SK-N-SH treated with all-trans-retinoic acid at 6 μM for 48 hours (cell line): ENCODE measurements at regions not wholly inside any gene's neighbourhood (a gene's known extent, or its start where the extent isn't known, plus 50 kb on each side); places are given as distances from the start of the nearest gene placed in this dataset.

Experiments
- ATAC-seq: fragments of 200-7000 bp; cut with Tn5 transposase; 3 replicates; pipeline ENCODE4 v1.9.1; 2020; ENCODE audit warnings: mild to moderate bottlenecking, moderate library complexity
- ARNTL ChIP-seq: fragments of 450-650 bp; formaldehyde crosslinking; IDR thresholded peaks from 2 replicates; pipeline ENCODE4 v1.5.0; 2020; ENCODE audit warnings: low read depth, mild to moderate bottlenecking, moderate library complexity, borderline replicate concordance
- BACH2 ChIP-seq: fragments of 250-450 bp; sonication (Bioruptor Pico); IDR thresholded peaks from 2 replicates; pipeline ENCODE4 v1.9.0; 2021; ENCODE audit warnings: mild to moderate bottlenecking, borderline replicate concordance
- CSDC2 ChIP-seq: fragments of 250-450 bp; sonication (Bioruptor Pico); IDR thresholded peaks from 2 replicates; pipeline ENCODE4 v1.5.0; 2020; ENCODE audit warnings: mild to moderate bottlenecking, moderate library complexity
- ESRRG ChIP-seq: fragments of 250-450 bp; sonication (Bioruptor Pico); IDR thresholded peaks from 2 replicates; pipeline ENCODE4 v1.6.1; 2021; ENCODE audit warnings: mild to moderate bottlenecking
- GLIS3 ChIP-seq: fragments of 250-450 bp; sonication (Bioruptor Pico); IDR thresholded peaks from 2 replicates; pipeline ENCODE4 v1.5.0; 2020; ENCODE audit warnings: mild to moderate bottlenecking, moderate library complexity
- OSR1 ChIP-seq: fragments of 250-450 bp; sonication (Bioruptor Pico); IDR thresholded peaks from 2 replicates; pipeline ENCODE4 v1.8.0; 2022; ENCODE audit warnings: moderate library complexity, mild to moderate bottlenecking, inconsistent platforms
- PATZ1 ChIP-seq: fragments of 250-450 bp; sonication (Bioruptor Pico); IDR thresholded peaks from 2 replicates; pipeline ENCODE4 v1.8.0; 2020; ENCODE audit warnings: mild to moderate bottlenecking, moderate library complexity, borderline replicate concordance
- POU6F1 ChIP-seq: fragments of 250-450 bp; sonication (Bioruptor Pico); IDR thresholded peaks from 2 replicates; pipeline ENCODE4 v1.8.0; 2021; ENCODE audit warnings: low read depth, mild to moderate bottlenecking, moderate library complexity, borderline replicate concordance
- PPARA ChIP-seq: fragments of 250-450 bp; sonication (Bioruptor Pico); IDR thresholded peaks from 2 replicates; pipeline ENCODE4 v1.5.0; 2020; ENCODE audit warnings: mild to moderate bottlenecking, borderline replicate concordance
- RARB ChIP-seq: fragments of 250-450 bp; sonication (Bioruptor Pico); IDR thresholded peaks from 2 replicates; pipeline ENCODE4 v1.8.0; 2021; ENCODE audit warnings: mild to moderate bottlenecking, moderate library complexity
- SNAI2 ChIP-seq: fragments of 250-450 bp; sonication (Bioruptor Pico); IDR thresholded peaks from 2 replicates; pipeline ENCODE4 v1.5.0; 2020; ENCODE audit warnings: mild to moderate bottlenecking, moderate library complexity
- TCF4 ChIP-seq: fragments of 250-450 bp; sonication (Bioruptor Pico); IDR thresholded peaks from 2 replicates; pipeline ENCODE4 v1.8.0; 2021; ENCODE audit warnings: mild to moderate bottlenecking, moderate library complexity, borderline replicate concordance
- TOX ChIP-seq: fragments of 250-450 bp; sonication (Bioruptor Pico); IDR thresholded peaks from 2 replicates; pipeline ENCODE4 v1.8.0; 2021; ENCODE audit warnings: mild to moderate bottlenecking, moderate library complexity, borderline replicate concordance
- TSHZ2 ChIP-seq: fragments of 250-450 bp; sonication (Bioruptor Pico); IDR thresholded peaks from 2 replicates; pipeline ENCODE4 v1.5.0; 2020; ENCODE audit warnings: mild to moderate bottlenecking, moderate library complexity
- ZC3H10 ChIP-seq: fragments of 250-450 bp; sonication (Bioruptor Pico); IDR thresholded peaks from 2 replicates; pipeline ENCODE4 v1.5.1; 2021; ENCODE audit warnings: mild to moderate bottlenecking, moderate library complexity
- ZFP3 ChIP-seq: fragments of 250-450 bp; sonication (Bioruptor Pico); IDR thresholded peaks from 2 replicates; pipeline ENCODE4 v1.5.0; 2020; ENCODE audit warnings: mild to moderate bottlenecking, moderate library complexity
- ZFP30 ChIP-seq: fragments of 450-650 bp; formaldehyde crosslinking; IDR thresholded peaks from 2 replicates; pipeline ENCODE4 v1.5.0; 2022; ENCODE audit warnings: mild to moderate bottlenecking, moderate library complexity
- ZNF565 ChIP-seq: fragments of 450-650 bp; formaldehyde crosslinking; conservative IDR thresholded peaks from 2 replicates; pipeline ENCODE4 v1.5.0; 2020; ENCODE audit warnings: low read depth, mild to moderate bottlenecking, moderate library complexity
- ZNF70 ChIP-seq: fragments of 450-650 bp; formaldehyde crosslinking; IDR thresholded peaks from 2 replicates; pipeline ENCODE4 v1.5.0; 2020; ENCODE audit warnings: mild to moderate bottlenecking, moderate library complexity
- ZNF8 ChIP-seq: fragments of 450-650 bp; formaldehyde crosslinking; IDR thresholded peaks from 2 replicates; pipeline ENCODE4 v1.5.0; 2020; ENCODE audit warnings: mild to moderate bottlenecking, moderate library complexity
- TF ChIP-seq, protein P1 (sequence below): fragments of 250-450 bp; sonication (Bioruptor Pico); IDR thresholded peaks from 2 replicates; pipeline ENCODE4 v1.5.1; 2021; ENCODE audit warnings: mild to moderate bottlenecking, moderate library complexity
- TF ChIP-seq, protein P2 (sequence below): fragments of 250-450 bp; sonication (Bioruptor Pico); IDR thresholded peaks from 2 replicates; pipeline ENCODE4 v1.5.1; 2020; ENCODE audit warnings: low read depth, mild to moderate bottlenecking, moderate library complexity

DNA sequence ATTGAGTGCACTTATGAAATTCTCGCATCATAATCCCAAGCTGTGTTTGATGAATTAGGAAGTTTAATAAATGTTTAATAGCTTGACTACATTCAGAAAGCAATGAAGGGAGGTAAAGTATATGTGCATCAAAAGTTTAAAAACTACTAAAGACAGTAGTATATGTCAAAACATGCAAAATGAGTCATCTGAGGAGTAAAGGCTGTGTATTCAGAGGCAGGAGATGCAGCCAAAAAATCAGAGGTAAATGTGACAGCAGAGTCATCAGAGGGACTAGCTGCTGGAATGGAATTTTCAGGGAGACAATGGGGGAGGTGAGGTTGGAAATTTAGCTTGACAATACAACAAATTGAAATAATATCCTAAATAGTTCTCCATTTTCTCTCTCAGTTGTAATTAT lies 127.0 kb upstream of the FUNDC1 start:
- no peak for ATAC-seq
- no peak for TF ChIP-seq ZNF8
- TF ChIP-seq ZNF70, result no peak
- no peak for TF ChIP-seq TCF4
- no peak for TF ChIP-seq ZFP30 (CRISPR knock-in tag)
- no peak for TF ChIP-seq GLIS3
- TF ChIP-seq ZNF565 (CRISPR knock-in tag), result no peak
- TF ChIP-seq PPARA, result no peak
- TF ChIP-seq TOX (CRISPR knock-in tag), result no peak
- no peak for TF ChIP-seq BACH2 (CRISPR knock-in tag)
- no peak for TF ChIP-seq ARNTL (CRISPR knock-in tag)
- TF ChIP-seq PATZ1 (CRISPR knock-in tag), result no peak
- TF ChIP-seq ESRRG (CRISPR knock-in tag), result no peak
- TF ChIP-seq TSHZ2 (CRISPR knock-in tag), result no peak
- TF ChIP-seq, protein P1, sequence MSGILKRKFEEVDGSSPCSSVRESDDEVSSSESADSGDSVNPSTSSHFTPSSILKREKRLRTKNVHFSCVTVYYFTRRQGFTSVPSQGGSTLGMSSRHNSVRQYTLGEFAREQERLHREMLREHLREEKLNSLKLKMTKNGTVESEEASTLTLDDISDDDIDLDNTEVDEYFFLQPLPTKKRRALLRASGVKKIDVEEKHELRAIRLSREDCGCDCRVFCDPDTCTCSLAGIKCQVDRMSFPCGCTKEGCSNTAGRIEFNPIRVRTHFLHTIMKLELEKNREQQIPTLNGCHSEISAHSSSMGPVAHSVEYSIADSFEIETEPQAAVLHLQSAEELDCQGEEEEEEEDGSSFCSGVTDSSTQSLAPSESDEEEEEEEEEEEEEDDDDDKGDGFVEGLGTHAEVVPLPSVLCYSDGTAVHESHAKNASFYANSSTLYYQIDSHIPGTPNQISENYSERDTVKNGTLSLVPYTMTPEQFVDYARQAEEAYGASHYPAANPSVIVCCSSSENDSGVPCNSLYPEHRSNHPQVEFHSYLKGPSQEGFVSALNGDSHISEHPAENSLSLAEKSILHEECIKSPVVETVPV (CRISPR knock-in tag), result no peak
- TF ChIP-seq, protein P2, sequence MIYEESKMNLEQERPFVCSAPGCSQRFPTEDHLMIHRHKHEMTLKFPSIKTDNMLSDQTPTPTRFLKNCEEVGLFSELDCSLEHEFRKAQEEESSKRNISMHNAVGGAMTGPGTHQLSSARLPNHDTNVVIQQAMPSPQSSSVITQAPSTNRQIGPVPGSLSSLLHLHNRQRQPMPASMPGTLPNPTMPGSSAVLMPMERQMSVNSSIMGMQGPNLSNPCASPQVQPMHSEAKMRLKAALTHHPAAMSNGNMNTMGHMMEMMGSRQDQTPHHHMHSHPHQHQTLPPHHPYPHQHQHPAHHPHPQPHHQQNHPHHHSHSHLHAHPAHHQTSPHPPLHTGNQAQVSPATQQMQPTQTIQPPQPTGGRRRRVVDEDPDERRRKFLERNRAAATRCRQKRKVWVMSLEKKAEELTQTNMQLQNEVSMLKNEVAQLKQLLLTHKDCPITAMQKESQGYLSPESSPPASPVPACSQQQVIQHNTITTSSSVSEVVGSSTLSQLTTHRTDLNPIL, result no peak
- TF ChIP-seq CSDC2, result no peak
- no peak for TF ChIP-seq RARB (CRISPR knock-in tag)

DNA sequence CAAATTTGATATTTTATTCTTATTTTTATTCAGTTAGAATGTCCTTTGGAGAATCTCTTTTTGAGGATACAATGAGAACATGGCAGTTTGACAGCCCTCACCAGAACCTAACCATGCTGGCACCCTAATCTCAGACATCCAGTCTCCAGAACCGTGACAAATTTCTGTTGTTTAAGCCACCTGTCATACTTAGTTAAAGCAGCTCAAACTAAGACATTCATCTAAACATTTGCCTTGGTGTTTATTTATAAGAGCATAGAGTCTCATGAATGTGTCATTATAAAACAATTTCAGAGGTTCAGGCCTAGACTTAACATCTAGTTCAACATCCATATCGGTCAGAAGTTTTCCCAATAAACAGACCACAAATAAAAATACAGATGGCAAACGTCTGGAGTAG lies 125.1 kb upstream of the FUNDC1 start:
- no peak for ATAC-seq
- TF ChIP-seq ZC3H10 (CRISPR knock-in tag) (no peak), RARB (CRISPR knock-in tag) (no peak), CSDC2 (no peak), ZFP30 (CRISPR knock-in tag) (no peak), SNAI2 (CRISPR knock-in tag) (no peak), ESRRG (CRISPR knock-in tag) (no peak), ZNF8 (no peak), TCF4 (no peak), ZNF70 (no peak), OSR1 (no peak), ZFP3 (CRISPR knock-in tag) (no peak), POU6F1 (no peak), TSHZ2 (CRISPR knock-in tag) (no peak), BACH2 (CRISPR knock-in tag) (no peak), PATZ1 (CRISPR knock-in tag) (no peak), ZNF565 (CRISPR knock-in tag) (no peak), ARNTL (CRISPR knock-in tag) (no peak), TOX (CRISPR knock-in tag) (no peak)
- TF ChIP-seq, protein P2, result no peak
- TF ChIP-seq, protein P1 (CRISPR knock-in tag), result no peak
